ENCODE measurements at regions not wholly inside any gene's neighbourhood (a gene's known extent, or its start where the extent isn't known, plus 50 kb on each side); places are given as distances from the start of the nearest gene placed in this dataset.
"Not testable (repeated sequence)": the region's sequence is repeated elsewhere in the genome, so short reads cannot be mapped to it uniquely, and the experiment has no call there.

DNA sequence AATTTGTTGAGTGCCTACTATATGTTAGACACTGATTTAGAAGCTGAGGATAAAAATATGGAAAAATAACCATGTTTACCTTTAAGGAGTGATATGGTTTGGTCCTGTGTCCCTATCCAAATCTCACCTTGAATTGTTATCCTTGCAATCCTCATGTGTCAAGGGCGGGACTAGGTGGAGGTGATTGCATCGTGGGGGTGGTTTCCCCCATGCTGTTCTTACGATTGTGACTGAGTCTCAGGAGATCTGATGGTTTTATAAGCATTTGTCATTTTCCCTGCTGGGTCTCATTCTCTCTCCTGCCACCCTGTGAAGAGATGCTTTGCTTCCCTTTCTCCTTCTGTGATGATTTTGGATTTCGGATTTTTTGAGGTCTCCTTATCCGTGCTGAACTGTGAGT is 876.4 kb downstream of the DTWD2 start:
- TF ChIP-seq, protein P1, sequence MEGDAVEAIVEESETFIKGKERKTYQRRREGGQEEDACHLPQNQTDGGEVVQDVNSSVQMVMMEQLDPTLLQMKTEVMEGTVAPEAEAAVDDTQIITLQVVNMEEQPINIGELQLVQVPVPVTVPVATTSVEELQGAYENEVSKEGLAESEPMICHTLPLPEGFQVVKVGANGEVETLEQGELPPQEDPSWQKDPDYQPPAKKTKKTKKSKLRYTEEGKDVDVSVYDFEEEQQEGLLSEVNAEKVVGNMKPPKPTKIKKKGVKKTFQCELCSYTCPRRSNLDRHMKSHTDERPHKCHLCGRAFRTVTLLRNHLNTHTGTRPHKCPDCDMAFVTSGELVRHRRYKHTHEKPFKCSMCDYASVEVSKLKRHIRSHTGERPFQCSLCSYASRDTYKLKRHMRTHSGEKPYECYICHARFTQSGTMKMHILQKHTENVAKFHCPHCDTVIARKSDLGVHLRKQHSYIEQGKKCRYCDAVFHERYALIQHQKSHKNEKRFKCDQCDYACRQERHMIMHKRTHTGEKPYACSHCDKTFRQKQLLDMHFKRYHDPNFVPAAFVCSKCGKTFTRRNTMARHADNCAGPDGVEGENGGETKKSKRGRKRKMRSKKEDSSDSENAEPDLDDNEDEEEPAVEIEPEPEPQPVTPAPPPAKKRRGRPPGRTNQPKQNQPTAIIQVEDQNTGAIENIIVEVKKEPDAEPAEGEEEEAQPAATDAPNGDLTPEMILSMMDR (IDR thresholded peaks at IDR 0.05) = no peak
- TF ChIP-seq ZFX (IDR thresholded peaks at IDR 0.05; ENCODE audit: borderline replicate concordance) = no peak
- no peak overlapping the region for H3K27ac ChIP-seq

DNA sequence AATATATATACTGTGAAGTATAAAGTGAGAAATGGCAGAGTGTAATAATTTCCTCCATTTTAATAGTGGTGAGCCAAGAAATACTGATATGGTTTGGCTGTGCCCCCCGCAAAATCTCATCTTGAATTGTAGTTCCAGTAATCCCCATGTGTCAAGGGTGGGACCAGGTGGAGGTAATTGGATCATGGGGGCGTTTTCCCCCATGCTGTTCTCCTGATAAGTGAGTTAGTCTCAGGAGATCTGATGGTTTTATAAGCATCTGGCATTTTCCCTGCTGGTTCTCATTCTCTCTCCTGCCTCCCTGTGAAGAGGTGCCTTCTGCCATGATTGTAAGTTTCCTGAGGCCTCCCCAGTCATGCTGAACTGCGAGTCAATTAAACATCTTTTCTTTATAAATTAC is 881.1 kb downstream of the DTWD2 start:
- not testable (repeated sequence) for H3K27ac ChIP-seq

DNA sequence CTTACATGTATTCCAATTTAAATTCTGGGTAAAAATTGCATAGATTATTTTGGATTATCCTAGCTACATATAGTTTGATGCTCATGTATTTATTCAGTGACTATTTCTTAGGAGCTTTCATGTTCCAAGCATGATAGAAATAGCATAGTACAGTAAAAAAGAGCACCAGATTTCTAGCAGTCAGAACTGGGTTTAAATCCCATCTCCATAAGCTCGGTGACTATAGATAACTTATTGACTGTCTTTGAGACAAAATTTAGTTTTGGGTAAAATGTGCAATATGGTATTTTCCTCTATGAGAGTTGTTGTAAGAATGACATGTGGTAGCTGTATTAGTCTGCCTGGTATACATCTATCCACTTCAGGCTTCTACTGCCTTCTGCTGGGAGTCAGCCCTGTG is 889.6 kb downstream of the DTWD2 start:
- H3K27ac ChIP-seq = no peak overlapping the region
- TF ChIP-seq, protein P1 (IDR thresholded peaks at IDR 0.05) = peak; percentile 11; the same call in 1 of the 2 replicates
- no peak for TF ChIP-seq ZFX (IDR thresholded peaks at IDR 0.05; ENCODE audit: borderline replicate concordance)

DNA sequence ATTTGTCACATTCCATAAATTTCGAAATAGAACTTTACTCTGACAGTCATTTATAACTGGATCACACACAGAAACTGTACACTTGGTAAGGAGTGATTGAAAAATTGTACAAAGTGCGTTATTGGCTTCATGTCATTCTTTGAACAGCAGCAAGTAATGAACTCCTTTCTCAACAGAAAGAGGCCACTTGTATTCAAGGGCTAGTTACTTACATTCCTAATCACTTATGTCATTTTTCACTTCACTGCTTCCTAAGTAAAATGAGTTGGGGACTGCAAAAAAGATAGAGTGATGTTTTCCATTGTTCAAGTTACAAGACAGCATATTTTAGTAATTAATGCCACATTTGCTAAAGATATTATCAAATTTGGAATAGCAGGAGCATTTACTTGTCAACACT is 893.2 kb downstream of the DTWD2 start:
- no peak overlapping the region for H3K27ac ChIP-seq
- TF ChIP-seq ZFX (IDR thresholded peaks at IDR 0.05; ENCODE audit: borderline replicate concordance) = no peak
- TF ChIP-seq, protein P1 (IDR thresholded peaks at IDR 0.05) = no peak

DNA sequence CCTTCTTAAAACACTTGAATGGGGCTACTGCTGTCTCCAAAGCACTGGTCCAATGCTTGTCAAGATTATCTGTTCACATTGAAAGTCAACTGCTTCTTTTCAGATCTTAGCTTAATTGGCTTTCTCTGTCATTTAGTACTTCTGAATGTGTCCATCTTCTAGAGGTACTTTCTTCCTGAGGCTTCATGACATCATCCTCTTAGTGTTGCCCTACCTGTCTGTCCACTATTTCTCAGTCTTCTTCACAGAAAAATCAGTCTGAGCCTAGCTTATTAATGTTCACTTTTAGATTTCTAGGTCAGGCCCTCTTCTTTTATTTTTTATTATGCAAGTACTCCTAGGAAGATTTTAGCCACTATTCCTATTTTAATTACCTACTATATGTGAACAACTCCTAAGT is 899.9 kb downstream of the DTWD2 start:
- TF ChIP-seq, protein P1 (IDR thresholded peaks at IDR 0.05) = no peak
- no peak for TF ChIP-seq ZFX (IDR thresholded peaks at IDR 0.05; ENCODE audit: borderline replicate concordance)
- no peak overlapping the region for H3K27ac ChIP-seq

DNA sequence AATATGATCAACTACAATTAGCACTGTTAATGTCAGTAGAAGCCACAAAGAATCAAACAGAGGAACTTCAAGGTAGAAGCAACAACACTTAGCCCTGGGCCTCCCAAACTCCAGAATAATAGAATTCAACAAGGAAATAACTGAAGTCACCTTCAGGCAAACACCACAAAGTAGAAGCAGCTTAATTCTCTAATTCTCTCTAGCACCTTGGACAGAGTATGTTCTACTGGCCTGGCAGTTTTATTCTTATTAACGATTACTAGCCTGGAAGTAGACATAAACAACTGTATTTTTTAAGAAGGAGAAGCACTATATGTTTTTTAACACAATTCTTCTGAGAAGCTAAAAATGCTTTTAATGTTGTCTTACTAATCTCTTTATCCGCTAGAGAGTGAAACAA is 911.9 kb downstream of the DTWD2 start:
- H3K27ac ChIP-seq = no peak overlapping the region
- TF ChIP-seq, protein P1 (IDR thresholded peaks at IDR 0.05) = no peak

DNA sequence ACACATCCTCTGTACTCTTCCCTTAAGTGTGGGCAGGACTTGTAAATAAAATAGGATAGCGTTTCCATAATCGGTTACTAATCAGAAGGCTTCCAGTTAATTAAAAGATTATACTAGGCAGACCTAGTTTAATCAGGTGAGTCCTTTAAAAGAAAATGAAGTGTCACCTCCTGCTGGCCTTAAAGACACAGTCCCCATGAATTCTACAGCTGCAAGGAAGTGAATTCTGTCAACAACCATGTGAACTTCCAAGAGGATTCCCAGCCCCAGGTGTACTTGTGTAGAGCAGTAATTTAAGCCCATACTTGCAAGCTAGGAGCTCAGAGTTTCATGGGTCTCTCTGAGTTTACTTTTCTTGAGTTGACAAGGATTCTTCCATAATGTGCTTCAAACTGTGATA is 918.3 kb downstream of the DTWD2 start:
- TF ChIP-seq ZFX (IDR thresholded peaks at IDR 0.05; ENCODE audit: borderline replicate concordance) = no peak
- TF ChIP-seq, protein P1 (IDR thresholded peaks at IDR 0.05) = no peak
- H3K27ac ChIP-seq = no peak overlapping the region

DNA sequence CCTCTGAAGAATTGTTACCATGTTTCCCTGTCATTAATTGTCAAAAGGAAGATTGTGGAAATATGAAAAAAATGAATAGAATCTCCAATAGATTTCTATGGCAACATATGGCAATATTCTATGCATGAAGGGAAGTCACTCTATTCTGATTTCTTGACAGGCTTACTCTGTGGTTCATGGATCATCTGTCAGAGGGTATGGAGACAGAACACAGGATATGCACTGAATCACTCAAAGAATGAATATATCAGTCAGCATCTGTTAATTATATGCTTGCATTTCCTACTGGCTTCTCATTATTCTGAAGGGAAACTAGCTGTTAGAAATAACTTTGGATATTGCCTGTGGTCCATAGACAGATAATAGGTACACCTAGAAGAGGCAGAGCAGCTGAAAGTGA is 918.9 kb downstream of the DTWD2 start:
- TF ChIP-seq, protein P1 (IDR thresholded peaks at IDR 0.05) = no peak
- TF ChIP-seq ZFX (IDR thresholded peaks at IDR 0.05; ENCODE audit: borderline replicate concordance) = no peak

More for the DNA sequence above, 918.9 kb downstream of the DTWD2 start:
- no peak overlapping the region for H3K27ac ChIP-seq

Data from 22Rv1 (cell line).